ENCODE measurements at regions not wholly inside any gene's neighbourhood (a gene's known extent, or its start where the extent isn't known, plus 50 kb on each side); places are given as distances from the start of the nearest gene placed in this dataset.

DNA sequence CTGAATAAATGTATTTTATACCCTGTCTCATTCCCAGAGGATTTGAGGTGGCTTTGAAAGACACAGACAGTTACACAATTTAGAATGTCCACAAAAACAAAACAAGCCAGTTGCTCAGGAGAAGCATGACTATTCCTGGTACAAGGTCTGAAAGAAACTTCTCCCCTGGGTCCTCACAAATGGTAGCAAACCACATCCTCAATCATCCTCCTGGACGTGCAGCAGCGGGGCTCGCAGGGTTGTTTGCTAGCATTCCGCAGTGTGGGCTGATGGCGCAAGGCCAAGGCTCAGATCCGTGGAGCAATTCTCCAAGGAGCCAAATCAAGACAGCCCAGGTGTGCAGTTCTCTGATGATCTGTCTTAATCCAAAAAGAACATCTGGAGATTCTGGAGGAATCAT lies 210.3 kb downstream of the ACTL7B start:
- Histone ChIP-seq H3K79me2 (ENCODE audit: low read length) (no peaks in the 10 kb centered on the region), H3K27ac (ENCODE audit: low read length) (no peak overlapping the region), H2AFZ (ENCODE audit: low read depth, low read length) (no peak overlapping the region), H3K9ac (ENCODE audit: low read length) (no peak overlapping the region), H3K9me3 (ENCODE audit: insufficient read depth, low read length) (no peaks in the 10 kb centered on the region), H3K4me1 (ENCODE audit: low read length) (no peaks in the 10 kb centered on the region), H3K36me3 (replicated peaks; ENCODE audit: low read depth, low read length) (no peaks in the 10 kb centered on the region), H3K27me3 (ENCODE audit: low read depth, low read length) (peaks cover 9% of the 10 kb centered on the region; the same call in 1 of the 2 replicates), H3K4me2 (ENCODE audit: low read length) (no peak overlapping the region), H4K20me1 (ENCODE audit: insufficient read depth, low read length) (no peaks in the 10 kb centered on the region), H3K4me3 (ENCODE audit: low read length) (no peak overlapping the region)
- TF ChIP-seq EZH2phosphoT487 (IDR thresholded peaks at IDR 0.05; ENCODE audit: low read depth): no peak
- TF ChIP-seq, protein P1, sequence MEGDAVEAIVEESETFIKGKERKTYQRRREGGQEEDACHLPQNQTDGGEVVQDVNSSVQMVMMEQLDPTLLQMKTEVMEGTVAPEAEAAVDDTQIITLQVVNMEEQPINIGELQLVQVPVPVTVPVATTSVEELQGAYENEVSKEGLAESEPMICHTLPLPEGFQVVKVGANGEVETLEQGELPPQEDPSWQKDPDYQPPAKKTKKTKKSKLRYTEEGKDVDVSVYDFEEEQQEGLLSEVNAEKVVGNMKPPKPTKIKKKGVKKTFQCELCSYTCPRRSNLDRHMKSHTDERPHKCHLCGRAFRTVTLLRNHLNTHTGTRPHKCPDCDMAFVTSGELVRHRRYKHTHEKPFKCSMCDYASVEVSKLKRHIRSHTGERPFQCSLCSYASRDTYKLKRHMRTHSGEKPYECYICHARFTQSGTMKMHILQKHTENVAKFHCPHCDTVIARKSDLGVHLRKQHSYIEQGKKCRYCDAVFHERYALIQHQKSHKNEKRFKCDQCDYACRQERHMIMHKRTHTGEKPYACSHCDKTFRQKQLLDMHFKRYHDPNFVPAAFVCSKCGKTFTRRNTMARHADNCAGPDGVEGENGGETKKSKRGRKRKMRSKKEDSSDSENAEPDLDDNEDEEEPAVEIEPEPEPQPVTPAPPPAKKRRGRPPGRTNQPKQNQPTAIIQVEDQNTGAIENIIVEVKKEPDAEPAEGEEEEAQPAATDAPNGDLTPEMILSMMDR (IDR thresholded peaks at IDR 0.05; ENCODE audit: low read depth, low read length): no peak

DNA sequence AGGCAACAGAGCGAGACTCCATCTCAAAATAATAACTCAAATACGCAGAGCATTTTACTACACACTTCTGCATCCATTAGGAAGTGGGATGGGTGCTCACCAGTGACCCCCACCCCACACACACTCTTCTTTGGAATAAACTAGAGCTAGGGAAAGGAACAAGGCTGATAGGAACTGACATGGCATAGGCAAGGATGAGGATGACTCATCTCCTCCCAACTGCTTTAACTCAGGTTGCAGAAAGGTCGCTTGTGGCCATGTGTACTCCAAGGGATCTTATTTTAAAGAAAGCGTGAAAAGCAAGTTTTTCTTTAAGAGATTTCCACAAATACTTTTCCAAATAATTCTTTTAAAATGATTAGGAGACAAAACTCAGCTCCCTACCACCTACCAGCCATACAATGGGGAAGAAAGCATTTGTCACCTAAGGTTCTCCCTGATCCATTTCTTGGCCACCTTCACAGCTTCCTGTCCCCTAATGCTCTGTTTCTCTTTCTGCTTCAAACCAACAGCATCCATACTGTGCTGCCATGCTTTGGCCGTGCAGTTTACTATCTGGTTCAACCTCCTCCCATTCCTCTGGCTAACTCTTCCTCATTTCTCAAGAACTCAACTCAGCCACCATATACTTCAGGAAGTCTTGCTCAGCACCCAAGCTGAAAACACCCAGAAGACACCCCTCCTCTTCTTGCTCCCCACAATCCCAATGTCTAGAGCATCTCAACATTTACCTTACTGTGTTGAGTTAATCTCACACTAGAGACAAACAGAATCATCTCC lies 211.9 kb downstream of the ACTL7B start:
- Histone ChIP-seq H3K4me1 (ENCODE audit: low read length) (no peaks in the 10 kb centered on the region), H4K20me1 (ENCODE audit: insufficient read depth, low read length) (no peaks in the 10 kb centered on the region), H3K9me3 (ENCODE audit: insufficient read depth, low read length) (no peaks in the 10 kb centered on the region), H2AFZ (ENCODE audit: low read depth, low read length) (no peak overlapping the region), H3K79me2 (ENCODE audit: low read length) (no peaks in the 10 kb centered on the region), H3K4me2 (ENCODE audit: low read length) (no peak overlapping the region), H3K4me3 (ENCODE audit: low read length) (no peak overlapping the region), H3K9ac (ENCODE audit: low read length) (no peak overlapping the region), H3K27ac (ENCODE audit: low read length) (no peak overlapping the region), H3K36me3 (replicated peaks; ENCODE audit: low read depth, low read length) (no peaks in the 10 kb centered on the region), H3K27me3 (ENCODE audit: low read depth, low read length) (peaks cover 10% of the 10 kb centered on the region; the same call in 1 of the 2 replicates)
- no peak for TF ChIP-seq EZH2phosphoT487 (IDR thresholded peaks at IDR 0.05; ENCODE audit: low read depth)
- TF ChIP-seq, protein P1 (IDR thresholded peaks at IDR 0.05; ENCODE audit: low read depth, low read length): no peak

DNA sequence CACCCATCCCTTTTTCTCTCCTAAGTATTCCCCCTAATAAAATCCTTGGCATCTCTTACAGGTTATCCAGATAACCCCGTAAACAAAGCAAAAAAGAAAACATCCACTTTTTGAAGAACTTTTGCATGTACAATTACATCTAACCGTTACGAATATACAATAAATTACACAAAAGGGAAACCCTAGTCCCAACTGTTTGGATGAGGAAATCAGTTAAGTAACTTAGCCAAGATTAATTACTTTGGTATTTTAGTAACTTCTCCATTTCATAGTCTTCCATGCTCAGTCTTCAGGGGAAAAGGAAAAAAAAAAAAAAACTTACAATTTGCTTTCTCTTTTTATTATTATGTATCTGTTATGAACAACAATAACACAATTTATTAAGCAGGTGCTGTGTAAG lies 212.9 kb downstream of the ACTL7B start:
- TF ChIP-seq, protein P1 (IDR thresholded peaks at IDR 0.05; ENCODE audit: low read depth, low read length): no peak
- TF ChIP-seq EZH2phosphoT487 (IDR thresholded peaks at IDR 0.05; ENCODE audit: low read depth): no peak
- H3K9ac ChIP-seq (ENCODE audit: low read length): no peak overlapping the region
- H2AFZ ChIP-seq (ENCODE audit: low read depth, low read length): no peak overlapping the region
- H4K20me1 ChIP-seq (ENCODE audit: insufficient read depth, low read length): no peaks in the 10 kb centered on the region
- H3K79me2 ChIP-seq (ENCODE audit: low read length): no peaks in the 10 kb centered on the region
- no peaks in the 10 kb centered on the region for H3K9me3 ChIP-seq (ENCODE audit: insufficient read depth, low read length)
- 0 out of 2 replicates have a peak, but pooled peaks cover 16% of the 10 kb centered on the region for H3K27me3 ChIP-seq (ENCODE audit: low read depth, low read length)
- no peak overlapping the region for H3K4me2 ChIP-seq (ENCODE audit: low read length)
- H3K27ac ChIP-seq (ENCODE audit: low read length): no peak overlapping the region
- no peak overlapping the region for H3K4me3 ChIP-seq (ENCODE audit: low read length)
- H3K36me3 ChIP-seq (replicated peaks; ENCODE audit: low read depth, low read length): no peaks in the 10 kb centered on the region
- H3K4me1 ChIP-seq (ENCODE audit: low read length): no peaks in the 10 kb centered on the region

DNA sequence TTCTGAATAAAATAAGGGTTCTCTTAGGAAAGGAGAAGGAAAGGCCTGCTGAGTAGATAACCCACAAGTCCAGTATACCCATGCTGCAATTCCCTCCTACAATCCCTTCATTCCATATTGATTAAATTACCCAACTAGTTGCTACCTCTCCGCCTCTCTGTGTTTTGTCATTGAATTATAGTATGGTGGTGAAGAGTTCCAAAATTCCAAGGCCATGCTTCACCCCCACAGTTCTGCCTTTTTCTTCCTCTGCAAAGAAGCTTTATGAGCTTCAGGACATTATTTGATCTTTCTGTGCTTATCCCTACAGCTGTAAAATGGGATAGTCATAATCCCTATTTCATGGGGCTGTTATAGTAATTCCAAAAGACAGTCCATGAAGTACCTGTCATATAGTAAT lies 215.6 kb downstream of the ACTL7B start:
- no peaks in the 10 kb centered on the region for H3K4me1 ChIP-seq (ENCODE audit: low read length)
- H3K27me3 ChIP-seq (ENCODE audit: low read depth, low read length): peaks cover 17% of the 10 kb centered on the region; the same call in 1 of the 2 replicates
- H3K9me3 ChIP-seq (ENCODE audit: insufficient read depth, low read length): no peaks in the 10 kb centered on the region
- no peak for TF ChIP-seq EZH2phosphoT487 (IDR thresholded peaks at IDR 0.05; ENCODE audit: low read depth)
- TF ChIP-seq, protein P1 (IDR thresholded peaks at IDR 0.05; ENCODE audit: low read depth, low read length): no peak
- no peaks in the 10 kb centered on the region for H3K79me2 ChIP-seq (ENCODE audit: low read length)
- H3K4me3 ChIP-seq (ENCODE audit: low read length): no peak overlapping the region
- H4K20me1 ChIP-seq (ENCODE audit: insufficient read depth, low read length): no peaks in the 10 kb centered on the region
- H2AFZ ChIP-seq (ENCODE audit: low read depth, low read length): no peak overlapping the region
- H3K9ac ChIP-seq (ENCODE audit: low read length): no peak overlapping the region
- no peak overlapping the region for H3K27ac ChIP-seq (ENCODE audit: low read length)
- H3K4me2 ChIP-seq (ENCODE audit: low read length): no peak overlapping the region
- H3K36me3 ChIP-seq (replicated peaks; ENCODE audit: low read depth, low read length): no peaks in the 10 kb centered on the region
